D721Med (cell line): ENCODE measurements at regions not wholly inside any gene's neighbourhood (a gene's known extent, or its start where the extent isn't known, plus 50 kb on each side); places are given as distances from the start of the nearest gene placed in this dataset.

Experiments
- DNase-seq: peaks from one replicate; pipeline ENCODE4 v3.0.0; 2011; ENCODE audit warnings: low spot score; ENCODE audit not compliant: insufficient read length
- FAIRE-seq: peaks from 2 replicates; lab custom pipeline; 2011; peaks lifted over from hg19 to GRCh38; lab: Jason Lieb, UNC
- TF ChIP-seq, protein P1 (sequence below): IDR thresholded peaks from 2 replicates; pipeline ENCODE4 v1.5.1; 2012; ENCODE audit warnings: mild to moderate bottlenecking, control low read depth; ENCODE audit not compliant: insufficient read depth; ENCODE audit errors: missing control alignments

- FAIRE-seq = no peak
- DNase-seq = peak; percentile 57
- TF ChIP-seq, protein P1, sequence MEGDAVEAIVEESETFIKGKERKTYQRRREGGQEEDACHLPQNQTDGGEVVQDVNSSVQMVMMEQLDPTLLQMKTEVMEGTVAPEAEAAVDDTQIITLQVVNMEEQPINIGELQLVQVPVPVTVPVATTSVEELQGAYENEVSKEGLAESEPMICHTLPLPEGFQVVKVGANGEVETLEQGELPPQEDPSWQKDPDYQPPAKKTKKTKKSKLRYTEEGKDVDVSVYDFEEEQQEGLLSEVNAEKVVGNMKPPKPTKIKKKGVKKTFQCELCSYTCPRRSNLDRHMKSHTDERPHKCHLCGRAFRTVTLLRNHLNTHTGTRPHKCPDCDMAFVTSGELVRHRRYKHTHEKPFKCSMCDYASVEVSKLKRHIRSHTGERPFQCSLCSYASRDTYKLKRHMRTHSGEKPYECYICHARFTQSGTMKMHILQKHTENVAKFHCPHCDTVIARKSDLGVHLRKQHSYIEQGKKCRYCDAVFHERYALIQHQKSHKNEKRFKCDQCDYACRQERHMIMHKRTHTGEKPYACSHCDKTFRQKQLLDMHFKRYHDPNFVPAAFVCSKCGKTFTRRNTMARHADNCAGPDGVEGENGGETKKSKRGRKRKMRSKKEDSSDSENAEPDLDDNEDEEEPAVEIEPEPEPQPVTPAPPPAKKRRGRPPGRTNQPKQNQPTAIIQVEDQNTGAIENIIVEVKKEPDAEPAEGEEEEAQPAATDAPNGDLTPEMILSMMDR = no peak
Measured at GRCh38 chr15:31163769-31164572, 62.4 kb upstream of the TRPM1 start.

DNA sequence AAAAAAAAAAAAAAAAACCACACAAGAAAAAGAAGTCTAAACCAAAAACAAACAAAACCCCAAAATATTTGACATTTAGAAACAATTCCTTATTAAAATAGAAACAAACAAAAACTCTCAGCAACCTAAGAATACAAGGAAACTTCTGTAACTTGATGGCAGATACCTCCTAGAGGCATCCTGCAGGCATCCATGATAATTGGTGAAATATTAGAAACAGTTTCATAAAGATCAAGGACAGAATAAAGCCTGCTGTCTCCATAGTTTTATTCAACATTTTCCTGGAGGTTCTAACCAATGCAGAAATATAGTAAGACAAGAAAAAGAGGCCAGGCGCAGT lies 63.0 kb upstream of the TRPM1 start:
- TF ChIP-seq, protein P1 = no peak
- DNase-seq (no peak), FAIRE-seq (no peak)

GRCh38 chr15:31169558-31169957 lies 68.0 kb upstream of the TRPM1 start:
- no peak for DNase-seq
- TF ChIP-seq, protein P1 = no peak
- FAIRE-seq = no peak

DNA sequence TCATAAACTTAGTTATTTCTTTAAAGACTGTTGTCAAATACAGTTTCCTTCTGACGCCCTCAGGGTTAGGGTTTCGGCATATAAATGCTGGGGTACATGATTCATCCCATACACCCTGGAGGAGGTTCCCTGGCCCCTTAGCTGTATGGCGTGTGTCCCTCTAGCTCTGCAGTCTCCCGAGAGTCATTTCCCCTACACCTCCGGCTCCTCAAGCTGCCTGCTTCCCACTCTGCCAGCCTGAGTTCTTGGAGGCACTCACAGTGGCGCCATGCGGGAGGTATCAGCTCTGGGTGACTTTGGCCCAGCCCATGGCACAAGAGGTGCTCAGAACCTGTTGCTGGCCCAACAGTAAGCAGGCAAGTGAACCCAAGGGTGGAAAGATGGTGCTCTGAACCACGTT lies 70.2 kb upstream of the TRPM1 start:
- DNase-seq (no peak), FAIRE-seq (no peak)
- TF ChIP-seq, protein P1 = no peak

DNA sequence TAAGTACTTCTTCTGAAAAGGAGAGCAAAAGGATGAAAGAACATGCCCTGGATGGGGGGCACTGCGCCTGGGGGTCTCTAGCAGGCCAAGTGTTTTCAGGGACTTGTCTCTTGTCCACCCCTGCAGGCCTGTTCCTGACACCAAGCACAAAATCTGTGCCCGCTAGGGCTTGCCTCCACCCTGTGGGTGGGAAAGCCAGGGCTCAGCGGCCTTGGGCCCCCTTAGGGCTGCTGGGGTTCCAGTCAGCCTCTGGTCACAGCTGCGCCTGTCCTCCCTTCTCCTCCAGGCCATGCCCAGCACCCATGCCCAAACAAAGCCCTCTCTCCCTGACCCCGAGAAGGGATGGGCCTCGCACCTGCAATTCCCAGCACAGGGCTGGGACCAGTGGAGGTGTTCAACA lies 71.1 kb upstream of the TRPM1 start:
- TF ChIP-seq, protein P1 = no peak
- no peak for DNase-seq
- no peak for FAIRE-seq

- DNase-seq (no peak), FAIRE-seq (no peak)
- TF ChIP-seq, protein P1 = no peak
Measured at GRCh38 chr15:31173790-31174450, 72.4 kb upstream of the TRPM1 start.

DNA sequence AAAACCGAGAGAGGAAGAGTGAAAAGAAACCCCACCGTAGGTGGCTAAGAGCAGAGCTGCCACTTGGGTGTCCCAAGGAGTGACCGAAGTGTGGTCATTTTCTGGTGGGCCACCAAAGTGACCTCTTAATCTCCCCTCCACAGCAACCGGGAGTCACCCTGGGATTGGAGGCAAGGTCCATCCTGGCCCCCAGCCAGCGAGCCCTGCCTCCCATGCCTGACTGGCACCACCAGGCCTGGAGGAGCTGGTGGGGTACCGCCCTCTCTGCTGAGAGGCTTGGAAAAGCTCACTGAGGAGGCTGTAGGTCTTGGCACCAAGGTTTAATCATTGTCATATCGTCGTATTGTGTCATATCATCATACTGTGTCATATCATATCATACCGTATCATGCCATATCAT lies 74.0 kb upstream of the TRPM1 start:
- FAIRE-seq (no peak), DNase-seq (no peak)
- TF ChIP-seq, protein P1 = no peak
